Germinal center (tissue), 1 donor: ENCODE measurements at regions not wholly inside any gene's neighbourhood (a gene's known extent, or its start where the extent isn't known, plus 50 kb on each side); places are given as distances from the start of the nearest gene placed in this dataset.

Source experiments
- DNase-seq: peaks from one replicate; pipeline ENCODE4 v3.0.0; 2012; ENCODE audit warnings: mixed read lengths, low spot score

GRCh38 chr4:14254252-14254651, 626.7 kb upstream of the BOD1L1 start:
- DNase-seq, result no peak

- DNase-seq, result no peak
These were observed 627.4 kb upstream of the BOD1L1 start for GRCh38 chr4:14254926-14255325.

- no peak for DNase-seq
These were observed 630.4 kb upstream of the BOD1L1 start for GRCh38 chr4:14257903-14258302.

- DNase-seq, result no peak
These were observed 632.4 kb upstream of the BOD1L1 start for GRCh38 chr4:14259936-14260335.

GRCh38 chr4:14260591-14260990, 633.1 kb upstream of the BOD1L1 start:
- no peak for DNase-seq

- no peak for DNase-seq
These were observed 634.7 kb upstream of the BOD1L1 start for GRCh38 chr4:14262221-14262620.

- no peak for DNase-seq
These were observed 636.9 kb upstream of the BOD1L1 start for GRCh38 chr4:14264437-14264836.

GRCh38 chr4:14265651-14266050, 638.1 kb upstream of the BOD1L1 start:
- no peak for DNase-seq

GRCh38 chr4:14267373-14268060, 640.0 kb upstream of the BOD1L1 start:
- no peak for DNase-seq

GRCh38 chr4:14269824-14270223, 642.3 kb upstream of the BOD1L1 start:
- DNase-seq, result no peak

- no peak for DNase-seq
These were observed 644.7 kb upstream of the BOD1L1 start for GRCh38 chr4:14272206-14272605.

GRCh38 chr4:14277505-14277904, 650.0 kb upstream of the BOD1L1 start:
- DNase-seq, result no peak

- DNase-seq, result no peak
These were observed 653.0 kb upstream of the BOD1L1 start for GRCh38 chr4:14280567-14280966.

GRCh38 chr4:14284578-14284977, 657.1 kb upstream of the BOD1L1 start:
- no peak for DNase-seq

- no peak for DNase-seq
These were observed 662.2 kb upstream of the BOD1L1 start for GRCh38 chr4:14289708-14290107.

GRCh38 chr4:14293582-14293981, 666.1 kb upstream of the BOD1L1 start:
- DNase-seq, result no peak

GRCh38 chr4:14294611-14295010, 667.1 kb upstream of the BOD1L1 start:
- DNase-seq, result no peak

- DNase-seq, result no peak
These were observed 671.6 kb upstream of the BOD1L1 start for GRCh38 chr4:14299166-14299565.

- no peak for DNase-seq
These were observed 674.5 kb upstream of the BOD1L1 start for GRCh38 chr4:14302021-14302420.

- no peak for DNase-seq
These were observed 676.3 kb upstream of the BOD1L1 start for GRCh38 chr4:14303856-14304255.

GRCh38 chr4:14308229-14308651, 680.7 kb upstream of the BOD1L1 start:
- DNase-seq, result no peak

GRCh38 chr4:14309431-14309830, 681.9 kb upstream of the BOD1L1 start:
- DNase-seq, result no peak

- no peak for DNase-seq
These were observed 686.2 kb upstream of the BOD1L1 start for GRCh38 chr4:14313757-14314156.

- DNase-seq, result no peak
These were observed 687.2 kb upstream of the CPEB2 start for GRCh38 chr4:14315129-14315528.
